DOHH2 (cell line): ENCODE measurements at regions not wholly inside any gene's neighbourhood (a gene's known extent, or its start where the extent isn't known, plus 50 kb on each side); places are given as distances from the start of the nearest gene placed in this dataset.

ENCODE experiments used
- H3F3A ChIP-seq: fragments of 200-600 bp; sonication (generic), shearing (Covaris generic); 2 replicates; pipeline ENCODE4 v1.6.0; 2016; ENCODE audit warnings: antibody characterized with exemption, mild to moderate bottlenecking; ENCODE audit not compliant: control insufficient read depth, insufficient read depth
- H3K27ac ChIP-seq: fragments of 200-600 bp; sonication (generic); 2 replicates; pipeline ENCODE4 v1.5.1; 2014; ENCODE audit warnings: low read depth, mild to moderate bottlenecking, low read length, moderate library complexity
- H3K27me3 ChIP-seq: fragments of 200-600 bp; sonication (generic); 2 replicates; pipeline ENCODE4 v1.6.1; 2014; ENCODE audit warnings: mild to moderate bottlenecking, low read length, mixed read lengths; ENCODE audit not compliant: control insufficient read depth
- H3K36me3 ChIP-seq: fragments of 200-600 bp; sonication (generic); 2 replicates; pipeline ENCODE4 v1.6.1; 2014; ENCODE audit warnings: mild to moderate bottlenecking, low read length, moderate library complexity, mixed read lengths; ENCODE audit not compliant: control insufficient read depth
- H3K4me1 ChIP-seq: fragments of 200-600 bp; sonication (generic); 2 replicates; pipeline ENCODE4 v1.6.1; 2014; ENCODE audit warnings: mild to moderate bottlenecking, low read length, mixed read lengths; ENCODE audit not compliant: control insufficient read depth
- H3K4me2 ChIP-seq: fragments of 200-600 bp; sonication (generic); 2 replicates; pipeline ENCODE4 v1.6.0; 2014; ENCODE audit warnings: mild to moderate bottlenecking, low read length, moderate library complexity
- H3K4me3 ChIP-seq: fragments of 200-600 bp; sonication (generic); 2 replicates; pipeline ENCODE4 v1.5.1; 2014; ENCODE audit warnings: mild to moderate bottlenecking, low read length, mixed read lengths
- H3K79me2 ChIP-seq: fragments of 200-600 bp; sonication (generic); 2 replicates; pipeline ENCODE4 v1.6.1; 2014; ENCODE audit warnings: mild to moderate bottlenecking, low read length, mixed read lengths; ENCODE audit not compliant: control insufficient read depth
- H3K9me2 ChIP-seq: fragments of 200-600 bp; sonication (generic); replicated peaks from 2 replicates; pipeline ENCODE4 v1.6.1; 2014; ENCODE audit warnings: mild to moderate bottlenecking, low read length, mixed read lengths; ENCODE audit not compliant: control insufficient read depth
- H3K9me3 ChIP-seq: fragments of 200-600 bp; sonication (generic); 2 replicates; pipeline ENCODE4 v1.6.1; 2014; ENCODE audit warnings: antibody characterized with exemption, low read length, mixed read lengths; ENCODE audit not compliant: control insufficient read depth, insufficient read depth
- H4K20me1 ChIP-seq: fragments of 200-600 bp; sonication (generic); 2 replicates; pipeline ENCODE4 v1.6.0; 2014; ENCODE audit warnings: low read depth, mild to moderate bottlenecking, antibody characterized with exemption, low read length, moderate library complexity; ENCODE audit not compliant: control insufficient read depth, insufficient read depth
- CTCF ChIP-seq: fragments of 200-600 bp; sonication (generic); IDR thresholded peaks from one replicate; pipeline ENCODE4 v1.5.1; 2014; ENCODE audit warnings: antibody characterized with exemption, mild to moderate bottlenecking, low read depth, low read length; ENCODE audit not compliant: poor library complexity, severe bottlenecking
- EZH2phosphoT487 ChIP-seq: fragments of 200-600 bp; sonication (generic); IDR thresholded peaks from 2 replicates; pipeline ENCODE4 v1.6.1; 2017; ENCODE audit warnings: borderline replicate concordance, mild to moderate bottlenecking, antibody characterized with exemption, low read length, moderate library complexity, mixed read lengths

- Histone ChIP-seq H3K27me3 (peaks cover 17% of the 10 kb centered on the region), H3F3A (no peaks in the 10 kb centered on the region), H3K79me2 (no peaks in the 10 kb centered on the region), H3K4me2 (no peak overlapping the region), H4K20me1 (no peaks in the 10 kb centered on the region), H3K36me3 (no peaks in the 10 kb centered on the region), H3K4me3 (no peak overlapping the region), H3K9me3 (no peaks in the 10 kb centered on the region), H3K4me1 (peaks cover 7% of the 10 kb centered on the region), H3K27ac (no peak overlapping the region), H3K9me2 (no peaks in the 10 kb centered on the region)
- TF ChIP-seq CTCF (no peak), EZH2phosphoT487 (no peak)
Observed at GRCh38 chr20:19937651-19938420, 79.3 kb upstream of the NAA20 start.

GRCh38 chr20:19938421-19939090, 78.6 kb upstream of the NAA20 start:
- no peak for TF ChIP-seq CTCF
- no peak for TF ChIP-seq EZH2phosphoT487
- no peaks in the 10 kb centered on the region for H3K9me3 ChIP-seq
- H3K27ac ChIP-seq: no peak overlapping the region
- no peaks in the 10 kb centered on the region for H3F3A ChIP-seq
- no peak overlapping the region for H3K4me3 ChIP-seq
- H3K4me2 ChIP-seq: no peak overlapping the region
- no peaks in the 10 kb centered on the region for H3K9me2 ChIP-seq
- no peaks in the 10 kb centered on the region for H4K20me1 ChIP-seq
- peaks cover 7% of the 10 kb centered on the region for H3K4me1 ChIP-seq
- peaks cover 17% of the 10 kb centered on the region for H3K27me3 ChIP-seq
- H3K36me3 ChIP-seq: no peaks in the 10 kb centered on the region
- no peaks in the 10 kb centered on the region for H3K79me2 ChIP-seq

GRCh38 chr20:19940988-19941460, 76.1 kb upstream of the NAA20 start:
- Histone ChIP-seq H3K27me3 (peaks cover 26% of the 10 kb centered on the region), H4K20me1 (no peaks in the 10 kb centered on the region), H3K4me2 (no peak overlapping the region), H3K9me2 (no peaks in the 10 kb centered on the region), H3F3A (no peaks in the 10 kb centered on the region), H3K27ac (no peak overlapping the region), H3K79me2 (no peaks in the 10 kb centered on the region), H3K4me1 (no peaks in the 10 kb centered on the region), H3K4me3 (no peak overlapping the region), H3K9me3 (no peaks in the 10 kb centered on the region), H3K36me3 (no peaks in the 10 kb centered on the region)
- TF ChIP-seq CTCF: no peak
- TF ChIP-seq EZH2phosphoT487: no peak
